Urothelium cell line (cell line): ENCODE measurements at regions not wholly inside any gene's neighbourhood (a gene's known extent, or its start where the extent isn't known, plus 50 kb on each side); places are given as distances from the start of the nearest gene placed in this dataset.

Source experiments
- DNase-seq: peaks from one replicate; pipeline ENCODE4 v3.0.0; 2011; ENCODE audit warnings: low spot score, mixed read lengths
- FAIRE-seq: peaks from 2 replicates; lab custom pipeline; 2011; peaks lifted over from hg19 to GRCh38; lab: Jason Lieb, UNC

DNA sequence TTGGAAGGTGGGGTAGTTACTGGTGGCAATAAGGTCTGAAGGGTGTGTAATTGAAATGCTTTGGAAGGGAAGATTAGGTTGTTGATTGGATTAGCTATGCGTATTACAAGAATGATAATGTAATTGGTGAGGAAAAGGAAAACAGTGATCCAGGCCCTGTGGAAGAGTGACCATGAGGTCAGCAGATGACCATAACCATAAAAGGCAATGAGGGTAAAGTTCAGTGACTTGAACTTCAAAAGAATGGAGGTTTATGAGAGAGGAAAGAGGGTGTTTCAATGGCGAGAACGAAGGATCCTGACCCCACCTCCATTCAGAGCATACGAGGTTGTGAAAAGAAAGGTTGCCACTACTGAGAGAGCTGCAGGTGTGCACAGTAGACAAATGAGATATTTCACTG lies 439.7 kb downstream of the CCSER2 start:
- no peak for FAIRE-seq
- no peak for DNase-seq

DNA sequence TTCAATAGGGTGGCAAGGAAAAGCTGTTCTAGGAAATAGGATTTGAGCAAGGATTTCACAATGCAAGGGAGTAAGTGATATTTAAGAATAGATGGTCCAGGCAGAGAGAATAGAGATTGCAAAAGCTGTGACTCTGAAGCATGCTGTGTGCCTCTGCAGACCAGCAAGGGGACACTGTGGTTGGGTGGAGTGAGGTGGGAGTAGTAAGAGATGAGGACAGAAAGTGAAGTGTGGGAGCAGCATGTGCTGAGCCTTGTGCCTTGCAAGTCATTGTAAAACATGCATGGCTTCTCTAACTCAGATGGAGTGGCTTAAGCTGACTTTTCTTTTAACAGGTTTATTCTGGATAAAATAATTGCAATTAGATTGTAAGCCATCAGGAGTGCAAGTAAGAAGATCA lies 442.4 kb downstream of the CCSER2 start:
- DNase-seq (no peak), FAIRE-seq (no peak)

GRCh38 chr10:84783386-84783785 lies 455.0 kb downstream of the CCSER2 start:
- FAIRE-seq (no peak), DNase-seq (peak; percentile 47)

DNA sequence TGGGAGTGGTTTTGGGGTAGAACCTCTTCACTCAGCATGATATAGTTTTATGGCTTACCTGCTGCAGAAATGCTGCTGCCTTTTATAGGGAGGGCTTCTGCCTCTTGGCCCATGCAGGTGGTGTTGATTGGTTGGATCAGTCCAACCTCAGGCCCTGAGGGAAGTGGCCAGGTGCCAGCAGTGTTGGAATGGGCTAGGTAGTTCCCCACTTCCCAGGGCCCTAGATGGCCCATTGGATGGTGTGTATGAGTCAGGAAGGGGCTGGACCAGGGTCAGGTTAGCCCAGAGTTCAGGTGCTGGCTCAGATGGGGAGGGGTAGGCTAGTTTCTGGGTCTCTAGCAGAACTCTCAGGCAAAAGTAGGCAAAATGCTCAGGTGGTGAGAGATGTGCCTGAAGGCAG lies 455.5 kb downstream of the CCSER2 start:
- no peak for FAIRE-seq
- no peak for DNase-seq

DNA sequence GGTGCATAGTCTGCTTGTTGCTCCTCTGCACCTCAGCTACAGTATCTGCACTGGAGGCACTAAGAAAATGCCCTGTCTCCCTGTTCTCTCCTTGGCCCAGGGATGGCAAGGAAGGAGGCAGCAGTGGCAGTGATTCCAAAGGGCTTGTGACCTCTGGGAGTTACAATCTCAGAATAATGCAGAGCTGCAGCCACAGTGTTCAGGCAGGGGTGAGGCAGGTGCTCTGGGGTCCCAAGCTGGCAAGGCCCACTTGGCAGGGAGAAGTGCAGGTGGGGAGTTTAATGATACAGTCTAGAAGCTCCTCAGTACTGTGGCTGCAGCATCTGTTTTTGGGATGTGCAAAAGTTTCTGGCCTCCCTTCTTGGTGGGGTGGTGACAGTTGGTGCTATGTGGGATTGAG lies 456.4 kb downstream of the CCSER2 start:
- DNase-seq (no peak), FAIRE-seq (no peak)

- FAIRE-seq = no peak
- no peak for DNase-seq
These were observed 460.6 kb downstream of the CCSER2 start for GRCh38 chr10:84789026-84789425.

- FAIRE-seq = no peak
These were observed 469.9 kb downstream of the CCSER2 start for GRCh38 chr10:84798312-84798711.

GRCh38 chr10:84801156-84801555 lies 472.8 kb downstream of the CCSER2 start:
- no peak for DNase-seq
- no peak for FAIRE-seq

More at GRCh38 chr10:84798312-84798711, 469.9 kb downstream of the CCSER2 start:
- DNase-seq = no peak

- DNase-seq (no peak), FAIRE-seq (no peak)
These were observed 473.5 kb downstream of the CCSER2 start for GRCh38 chr10:84801916-84802315.

DNA sequence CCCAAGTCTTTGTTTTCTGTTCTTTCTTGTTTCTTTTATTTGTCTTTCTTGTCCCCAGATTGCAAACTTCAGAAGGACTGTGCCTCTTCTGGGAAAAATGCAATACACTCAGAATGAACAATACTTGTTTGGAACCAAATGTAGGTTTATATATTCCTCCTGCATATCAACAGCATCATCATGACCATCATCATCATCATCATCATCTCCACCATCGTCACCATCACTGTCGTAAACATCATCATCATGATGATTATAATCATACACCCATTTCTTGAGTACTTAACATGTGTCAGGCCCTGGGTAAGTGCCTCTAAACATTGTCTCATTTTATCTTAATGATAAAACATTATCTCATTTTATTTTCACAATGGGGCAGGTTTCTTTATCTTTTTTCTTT lies 476.8 kb downstream of the CCSER2 start:
- DNase-seq (no peak), FAIRE-seq (no peak)

- no peak for FAIRE-seq
These were observed 482.7 kb downstream of the CCSER2 start for GRCh38 chr10:84811113-84811512.

GRCh38 chr10:84818961-84819360 lies 490.6 kb downstream of the CCSER2 start:
- no peak for DNase-seq
- no peak for FAIRE-seq

More at GRCh38 chr10:84811113-84811512, 482.7 kb downstream of the CCSER2 start:
- no peak for DNase-seq

DNA sequence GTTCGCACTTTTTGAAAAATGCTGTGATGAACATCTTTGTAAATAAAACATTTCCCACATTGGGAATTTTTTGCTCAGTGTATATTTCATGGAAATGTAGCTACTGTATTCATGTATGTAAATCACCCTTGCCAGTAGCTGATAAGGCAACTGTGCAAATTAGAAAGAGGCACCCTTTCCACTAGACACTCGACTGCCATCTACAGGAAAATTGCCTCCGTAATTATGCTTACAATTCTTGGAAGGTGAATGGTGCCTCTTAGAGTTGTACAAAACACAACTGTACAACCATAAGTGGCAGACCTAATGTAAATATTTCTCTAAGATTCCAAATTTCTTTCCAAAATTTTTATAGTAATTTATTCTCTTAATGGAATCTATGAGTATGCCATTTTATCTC lies 491.7 kb downstream of the CCSER2 start:
- FAIRE-seq (no peak), DNase-seq (no peak)

DNA sequence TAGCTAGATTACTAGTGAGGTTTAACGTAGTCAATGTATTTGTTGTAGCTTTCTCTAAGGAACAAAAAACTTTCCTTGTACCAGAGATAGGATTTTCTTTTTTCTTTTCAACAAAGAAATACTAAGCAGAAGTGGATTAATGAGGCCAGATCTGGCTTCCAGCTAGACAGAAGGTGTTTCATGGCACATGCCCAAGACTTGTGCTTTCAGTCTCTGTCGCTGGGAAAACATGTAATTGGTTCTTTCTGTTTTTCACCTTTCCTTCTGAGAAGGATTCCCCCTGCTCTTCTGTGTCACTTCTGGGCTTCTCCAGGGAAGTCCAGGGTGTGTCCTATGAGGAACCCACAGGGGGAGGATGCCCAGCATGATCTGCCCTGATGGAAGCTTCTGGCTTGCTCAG lies 492.2 kb downstream of the CCSER2 start:
- DNase-seq (no peak), FAIRE-seq (no peak)

- DNase-seq (no peak), FAIRE-seq (no peak)
These were observed 494.7 kb downstream of the CCSER2 start for GRCh38 chr10:84822931-84823630.

DNA sequence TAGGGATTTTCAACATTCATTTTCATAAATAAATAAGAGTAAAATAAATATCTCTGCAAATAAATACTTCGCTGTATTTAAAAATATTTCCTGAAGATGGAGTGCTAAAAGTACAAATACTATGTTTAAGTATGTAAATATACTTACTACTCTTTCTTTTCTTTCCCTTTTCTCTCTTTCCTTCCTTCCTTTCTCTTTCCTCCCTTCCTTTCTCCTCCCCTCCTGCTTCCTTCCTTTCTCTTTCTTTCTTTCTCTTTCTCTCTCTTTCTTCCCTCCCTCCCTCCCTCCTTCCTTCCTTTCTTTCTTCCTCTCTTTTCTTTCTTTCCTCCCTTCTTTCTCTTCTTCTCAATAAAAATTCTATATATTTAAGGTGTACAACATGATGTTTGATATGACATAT lies 496.1 kb downstream of the CCSER2 start:
- no peak for FAIRE-seq
- no peak for DNase-seq

DNA sequence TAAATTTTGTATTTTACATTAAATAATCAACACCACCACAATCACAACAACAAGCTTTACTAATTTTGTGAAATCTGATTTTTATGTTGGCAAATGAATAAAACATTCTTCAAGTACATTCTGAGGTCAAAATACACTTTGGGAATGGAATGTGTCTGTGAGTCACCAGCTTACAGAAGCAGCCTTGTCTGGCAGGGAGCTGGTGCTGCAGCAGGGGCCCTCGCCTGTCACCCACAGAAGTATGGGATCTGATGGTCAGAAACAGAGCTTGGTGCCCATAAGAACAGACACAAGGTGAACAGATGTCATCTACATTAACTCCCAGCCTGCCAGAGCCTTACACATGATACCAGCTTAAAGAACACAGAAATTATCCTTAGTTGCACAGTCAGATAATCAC lies 496.9 kb downstream of the CCSER2 start:
- DNase-seq (peak; percentile 79), FAIRE-seq (peak; percentile 58)

DNA sequence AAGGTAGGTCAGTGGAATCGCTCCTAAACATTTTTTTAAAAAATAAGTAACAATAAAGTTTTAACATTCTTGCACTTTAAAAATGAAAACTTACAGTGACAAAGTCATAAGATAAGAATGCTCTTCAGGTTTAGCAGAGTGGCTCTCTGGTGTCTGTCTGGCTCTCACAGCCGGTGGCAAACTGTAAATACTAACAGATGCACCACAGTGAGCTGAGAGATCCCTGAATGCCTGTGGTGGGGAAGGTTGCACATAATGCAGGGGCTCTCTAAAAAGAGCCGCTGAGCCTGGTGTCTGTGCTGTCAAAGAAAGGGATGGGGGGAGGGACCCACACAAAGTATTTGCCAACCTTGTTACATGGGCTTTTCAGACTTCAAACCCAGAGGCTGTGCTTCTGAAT lies 498.3 kb downstream of the CCSER2 start:
- FAIRE-seq (no peak), DNase-seq (peak; percentile 55)

DNA sequence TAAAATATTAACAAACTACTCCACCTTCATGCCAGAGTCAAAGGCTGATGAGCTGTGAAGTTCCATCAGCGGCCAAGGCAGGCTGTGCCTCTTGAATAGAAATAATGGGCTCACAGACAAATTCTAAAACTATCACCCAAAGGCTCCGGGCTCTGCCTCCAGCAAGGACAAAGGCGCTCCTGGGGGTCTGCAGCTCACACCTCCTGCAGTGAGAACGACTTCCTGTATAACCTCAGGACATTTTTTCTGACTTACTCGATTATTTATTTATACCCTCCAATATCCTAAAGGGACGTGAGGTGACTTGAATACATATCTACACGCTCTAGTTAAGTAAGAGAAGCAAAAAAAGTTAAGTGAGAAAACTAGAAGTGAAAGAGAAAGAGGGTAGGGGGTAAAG lies 500.7 kb downstream of the CCSER2 start:
- no peak for FAIRE-seq
- no peak for DNase-seq

GRCh38 chr10:84837041-84837812 lies 508.8 kb downstream of the CCSER2 start:
- DNase-seq (no peak), FAIRE-seq (no peak)

DNA sequence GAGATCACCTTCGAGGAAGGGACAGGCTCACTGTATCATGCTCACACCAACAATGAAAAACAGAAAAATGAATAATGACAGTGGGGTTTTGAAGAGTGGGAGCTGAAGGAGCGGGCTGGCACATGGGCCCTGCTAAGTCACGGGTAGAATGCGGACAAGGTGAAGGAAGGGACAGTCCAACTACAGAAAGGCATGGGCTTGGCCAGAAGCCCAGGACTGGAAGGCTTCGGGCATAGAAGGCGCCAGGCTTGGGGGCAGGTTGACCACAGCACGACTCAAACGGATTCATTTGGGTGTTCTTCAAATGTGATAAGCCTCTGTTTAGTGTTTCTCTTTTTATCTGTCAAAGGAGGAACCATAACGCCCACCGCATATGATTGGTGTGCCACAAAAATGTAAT lies 509.5 kb downstream of the CCSER2 start:
- FAIRE-seq (no peak), DNase-seq (no peak)

GRCh38 chr10:84838851-84839250 lies 510.5 kb downstream of the CCSER2 start:
- FAIRE-seq (no peak), DNase-seq (no peak)
